Fibroblast of peridontal ligament (primary cell): ENCODE measurements at regions not wholly inside any gene's neighbourhood (a gene's known extent, or its start where the extent isn't known, plus 50 kb on each side); places are given as distances from the start of the nearest gene placed in this dataset.
"Not testable (repeated sequence)": the region's sequence is repeated elsewhere in the genome, so short reads cannot be mapped to it uniquely, and the experiment has no call there.

Experiments used
- DNase-seq: peaks from one replicate; pipeline ENCODE4 v3.0.0-alpha.2; 2010; ENCODE audit errors: extremely low read depth

- DNase-seq = no peak
Measured at GRCh38 chr14:28946267-28946666, 179.7 kb downstream of the FOXG1 start.

GRCh38 chr14:28949503-28949902, 182.9 kb downstream of the FOXG1 start:
- no peak for DNase-seq

DNA sequence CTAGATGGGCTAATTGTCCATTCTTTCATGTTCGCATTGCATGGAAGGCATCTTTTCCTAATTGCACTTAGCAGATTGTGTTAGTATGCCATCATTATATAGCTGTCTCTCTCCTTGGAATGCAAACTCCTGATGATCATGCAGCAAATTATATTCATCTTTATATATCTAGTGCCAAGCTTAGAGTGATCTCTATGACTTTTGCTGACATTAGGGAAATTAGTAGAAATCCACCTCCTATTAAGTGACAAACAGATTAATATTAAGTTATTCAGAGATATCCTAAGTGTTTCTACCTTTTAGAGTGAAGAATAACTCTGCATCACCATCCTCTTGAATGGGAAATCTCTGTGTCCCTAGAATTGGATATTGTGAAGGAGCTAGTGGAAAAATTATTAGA, 185.6 kb downstream of the FOXG1 start:
- no peak for DNase-seq

DNA sequence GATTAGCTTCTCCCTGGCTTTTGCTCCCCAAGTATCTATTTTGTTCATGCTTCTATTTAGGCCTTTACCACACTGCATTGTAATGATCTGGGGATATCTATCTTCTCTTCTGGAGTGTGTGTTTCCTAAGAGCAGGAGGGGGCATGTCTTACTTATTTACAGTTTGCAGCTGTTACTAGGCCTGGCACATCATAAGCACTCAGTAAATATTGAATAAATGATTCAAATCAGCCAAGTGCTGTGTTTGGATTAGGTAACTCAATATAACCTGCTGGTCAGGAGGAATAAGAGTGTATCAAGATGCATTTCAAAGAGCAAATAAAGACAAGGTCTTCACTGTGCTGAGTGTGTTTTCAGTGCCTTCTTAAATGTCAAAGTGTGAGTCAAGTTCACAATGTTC, 186.1 kb downstream of the FOXG1 start:
- no peak for DNase-seq

DNA sequence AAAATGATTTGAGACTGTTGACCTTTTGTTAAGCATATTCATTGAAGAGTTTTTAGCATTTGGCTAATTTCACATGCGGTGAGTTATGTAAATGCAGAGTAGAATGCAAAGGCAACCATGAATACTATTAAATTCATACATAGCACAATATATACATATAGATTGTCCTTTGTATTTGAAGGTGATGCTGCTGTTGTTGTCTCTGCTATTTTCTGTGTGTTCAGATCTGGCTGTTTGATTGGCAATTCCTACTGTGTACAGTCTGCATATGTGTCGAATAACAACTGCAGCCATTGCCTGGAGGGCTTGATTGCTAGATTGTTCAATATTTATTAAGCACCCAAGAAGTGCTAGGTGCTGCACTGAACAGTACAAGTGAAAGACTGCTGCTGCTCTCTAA, 187.4 kb downstream of the FOXG1 start:
- no peak for DNase-seq

GRCh38 chr14:28966416-28967233, 200.0 kb downstream of the FOXG1 start:
- DNase-seq = no peak

DNA sequence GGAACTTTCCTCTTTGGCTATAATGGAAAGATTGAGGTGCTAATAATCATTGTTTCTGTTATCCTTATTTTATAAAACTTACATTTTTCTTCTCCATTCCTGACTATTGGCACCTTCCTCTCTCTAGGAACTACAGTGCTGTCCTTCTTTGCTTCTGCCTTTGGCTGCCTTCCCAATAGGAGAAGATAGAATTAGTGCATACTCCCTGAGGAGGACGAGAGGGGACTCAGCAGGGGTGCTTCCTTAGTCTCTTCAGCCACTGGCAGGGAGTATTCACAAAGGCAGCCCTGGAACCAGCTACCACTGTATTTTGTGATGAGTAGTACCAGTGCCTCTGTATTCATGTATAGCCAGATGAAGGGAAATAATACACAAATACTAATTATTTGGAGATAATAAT, 208.5 kb downstream of the FOXG1 start:
- no peak for DNase-seq

GRCh38 chr14:28982228-28982627, 215.6 kb downstream of the FOXG1 start:
- DNase-seq = no peak

DNA sequence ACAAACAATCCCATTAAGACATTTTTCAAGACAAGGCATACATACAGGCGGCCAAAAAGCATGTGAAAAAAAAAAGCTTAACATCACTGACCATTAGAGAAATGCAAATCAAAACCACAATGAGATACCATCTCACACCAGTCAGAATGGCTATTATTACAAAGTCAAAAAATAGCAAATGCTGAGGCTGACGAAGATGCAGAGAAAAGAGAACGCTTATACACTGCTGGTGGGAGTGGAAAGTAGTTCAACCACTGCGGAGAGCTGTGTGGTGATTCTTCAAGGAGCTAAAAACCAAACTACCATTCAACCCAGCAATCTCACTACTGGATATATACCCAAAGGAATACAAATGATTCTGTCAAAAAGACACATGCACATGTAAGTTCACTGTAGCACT, 216.7 kb downstream of the FOXG1 start:
- DNase-seq = no peak

DNA sequence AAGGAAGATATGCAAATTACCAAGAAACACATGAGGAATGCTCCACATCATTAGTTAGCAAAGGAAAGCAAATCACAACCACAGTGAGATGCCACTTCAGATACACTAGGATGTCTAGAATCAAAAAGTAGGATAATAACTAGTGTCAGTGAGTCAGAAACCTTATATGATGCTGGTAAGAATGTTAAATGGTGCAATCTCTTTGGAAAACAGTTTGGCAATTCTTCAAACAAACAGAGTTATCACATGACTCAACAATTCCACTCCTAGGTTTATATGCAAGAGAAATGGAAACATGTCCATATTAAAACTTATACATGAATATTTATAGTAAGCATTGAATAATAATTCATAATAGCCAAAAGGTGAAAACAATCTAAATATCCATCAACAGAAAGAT, 220.9 kb downstream of the FOXG1 start:
- DNase-seq = peak; percentile 11

DNA sequence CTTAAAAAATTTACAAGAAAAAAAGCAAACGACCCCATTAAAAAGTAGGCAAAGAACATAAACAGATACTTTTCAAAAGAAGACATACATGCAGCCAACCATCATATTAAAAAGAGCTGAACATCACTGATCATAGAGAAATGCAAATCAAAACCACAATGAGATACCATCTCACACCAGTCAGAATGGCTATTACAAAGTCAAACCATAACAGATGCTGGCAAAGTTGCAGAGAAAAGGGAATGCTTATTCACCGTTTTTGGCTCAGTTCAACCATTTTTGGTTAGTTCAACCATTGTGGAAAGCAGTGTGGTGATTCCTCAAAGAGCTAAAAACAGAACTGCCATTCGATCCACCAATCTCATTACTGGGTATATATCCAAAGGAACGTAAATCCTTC, 230.6 kb downstream of the FOXG1 start:
- peak; percentile 43 for DNase-seq

GRCh38 chr14:28999656-29000055, 233.1 kb downstream of the FOXG1 start:
- DNase-seq = no peak

DNA sequence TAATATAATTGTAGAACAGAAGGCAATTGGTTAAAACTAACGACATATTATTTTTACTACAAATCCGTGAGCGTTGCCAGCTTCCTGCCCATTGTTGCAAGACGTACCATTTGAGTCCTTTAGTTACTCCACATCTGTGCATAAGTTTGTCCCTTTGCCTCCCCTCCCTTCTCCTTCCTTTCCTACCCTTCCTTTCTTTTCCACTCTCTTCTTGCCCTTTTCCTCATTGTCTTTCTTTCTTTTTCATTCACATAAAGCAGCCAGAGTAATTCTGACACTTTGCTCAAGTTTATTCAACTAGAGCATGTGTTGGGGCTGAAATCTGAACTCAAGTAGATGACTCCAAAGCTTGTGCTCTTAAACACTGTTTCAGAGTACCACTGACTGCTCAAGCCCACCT, 239.1 kb downstream of the FOXG1 start:
- DNase-seq = no peak

- no peak for DNase-seq
Measured at GRCh38 chr14:29007990-29008389, 241.4 kb downstream of the FOXG1 start.

DNA sequence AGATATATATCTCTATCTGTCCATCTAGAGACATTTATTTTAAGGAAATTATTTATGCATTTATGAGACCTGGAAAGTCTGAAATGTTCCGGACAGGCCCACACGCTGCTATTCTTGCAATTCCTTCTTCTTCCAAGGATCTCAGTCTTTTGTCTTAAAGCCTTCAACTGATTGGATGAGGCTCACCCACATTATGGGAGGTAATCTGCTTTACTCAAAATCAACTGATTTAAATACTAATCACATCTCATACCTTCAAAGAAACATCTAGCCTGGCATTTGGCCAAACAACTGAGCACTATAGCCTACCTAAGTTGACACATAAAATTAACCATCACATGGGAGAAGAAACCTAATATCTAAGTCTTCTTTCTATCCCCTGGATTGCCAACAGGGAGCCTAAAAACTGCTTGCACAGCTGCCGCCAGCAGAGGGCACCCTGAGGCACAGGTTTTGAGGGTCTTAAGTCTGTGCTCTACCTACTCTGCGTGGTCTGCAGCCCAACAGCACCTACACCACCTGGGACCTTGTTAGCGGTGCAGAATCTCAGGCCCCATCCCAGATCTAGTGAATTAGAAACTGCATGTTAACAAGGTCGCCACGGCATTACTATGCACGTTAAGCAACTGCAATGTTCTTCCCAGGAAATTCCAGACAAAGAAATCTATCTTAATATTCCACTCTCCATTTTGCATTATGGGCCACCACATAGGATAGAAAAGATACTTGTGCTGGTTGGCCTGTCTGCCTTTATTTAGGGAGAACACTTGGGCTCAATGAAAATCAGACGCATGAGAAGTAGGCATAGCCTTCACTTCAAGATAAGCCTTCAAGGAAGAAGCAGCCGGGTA, 249.7 kb downstream of the FOXG1 start:
- DNase-seq = peak; percentile 61

DNA sequence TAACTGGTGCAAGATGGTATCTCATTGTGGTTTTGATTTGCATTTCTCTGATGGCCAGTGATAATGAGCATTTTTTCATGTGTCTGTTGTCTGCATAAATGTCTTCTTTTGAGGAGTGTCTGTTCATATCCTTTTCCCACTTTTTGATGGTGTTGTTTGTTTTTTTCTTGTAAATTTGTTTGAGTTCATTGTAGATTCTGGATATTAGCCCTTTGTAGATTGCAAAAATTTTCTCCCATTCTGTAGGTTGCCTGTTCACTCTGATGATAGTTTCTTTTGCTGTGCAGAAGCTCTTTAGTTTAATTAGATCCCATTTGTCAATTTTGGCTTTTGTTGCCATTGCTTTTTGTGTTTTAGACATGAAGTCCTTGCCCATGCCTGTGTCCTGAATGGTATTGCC, 256.9 kb downstream of the FOXG1 start:
- not testable (repeated sequence) for DNase-seq

GRCh38 chr14:29027441-29027840, 260.9 kb downstream of the FOXG1 start:
- not testable (repeated sequence) for DNase-seq

GRCh38 chr14:29027941-29028705, 261.5 kb downstream of the FOXG1 start:
- DNase-seq = not testable (repeated sequence)

- DNase-seq = peak; percentile 35
Measured at GRCh38 chr14:29028973-29029582, 262.5 kb downstream of the FOXG1 start.

- DNase-seq = no peak
Measured at GRCh38 chr14:29030121-29030520, 263.5 kb downstream of the FOXG1 start.

GRCh38 chr14:29030970-29031369, 264.4 kb downstream of the FOXG1 start:
- DNase-seq = no peak

DNA sequence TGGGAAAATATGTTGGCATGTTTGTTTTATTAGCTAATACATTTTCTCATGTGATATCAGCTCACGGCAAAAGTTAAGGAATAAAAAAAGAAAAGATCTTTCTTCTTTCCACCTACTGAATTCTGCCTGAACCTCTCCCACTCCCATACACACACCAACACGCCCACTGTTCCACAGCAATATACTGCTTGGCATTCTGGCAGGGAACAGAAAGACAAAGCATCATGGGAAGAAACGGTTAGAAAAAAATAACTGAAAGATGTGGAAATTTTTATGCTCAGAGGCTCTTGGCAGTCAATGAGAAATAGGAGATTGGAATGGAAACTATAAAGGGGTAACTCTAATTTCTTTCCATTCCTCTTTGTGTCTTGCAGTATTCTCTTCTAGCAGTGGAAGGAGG, 268.5 kb downstream of the FOXG1 start:
- peak; percentile 32 for DNase-seq
